D721Med (cell line): ENCODE measurements at regions not wholly inside any gene's neighbourhood (a gene's known extent, or its start where the extent isn't known, plus 50 kb on each side); places are given as distances from the start of the nearest gene placed in this dataset.

Source experiments
- DNase-seq: peaks from one replicate; pipeline ENCODE4 v3.0.0; 2011; ENCODE audit warnings: low spot score; ENCODE audit not compliant: insufficient read length
- FAIRE-seq: peaks from 2 replicates; lab custom pipeline; 2011; peaks lifted over from hg19 to GRCh38; lab: Jason Lieb, UNC
- TF ChIP-seq, protein P1 (sequence below): IDR thresholded peaks from 2 replicates; pipeline ENCODE4 v1.5.1; 2012; ENCODE audit warnings: mild to moderate bottlenecking, control low read depth; ENCODE audit not compliant: insufficient read depth; ENCODE audit errors: missing control alignments

DNA sequence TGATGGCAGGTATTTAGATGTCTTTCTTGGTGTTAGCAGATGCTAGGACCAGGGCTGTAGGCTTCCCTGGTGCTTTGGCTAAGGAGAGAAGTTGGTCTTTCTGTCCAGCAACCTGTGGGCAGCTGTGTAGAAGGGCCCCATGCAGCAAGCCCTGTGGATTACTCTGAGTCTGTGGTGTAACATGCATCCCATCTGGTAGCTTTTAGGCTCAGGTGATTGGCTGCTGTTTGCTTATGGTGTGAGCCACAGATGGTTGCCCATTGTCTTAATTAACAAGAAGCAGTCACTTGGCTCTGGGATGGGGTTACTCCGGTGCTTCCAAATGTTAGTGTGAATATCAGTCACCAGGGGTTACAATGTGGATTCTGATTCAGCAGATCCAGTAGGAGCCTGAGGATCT is 368.6 kb upstream of the C2CD4B start:
- FAIRE-seq, result peak; percentile 94

GRCh38 chr15:62534996-62535395 is 369.9 kb upstream of the C2CD4B start:
- FAIRE-seq (no peak), DNase-seq (no peak)
- TF ChIP-seq, protein P1, sequence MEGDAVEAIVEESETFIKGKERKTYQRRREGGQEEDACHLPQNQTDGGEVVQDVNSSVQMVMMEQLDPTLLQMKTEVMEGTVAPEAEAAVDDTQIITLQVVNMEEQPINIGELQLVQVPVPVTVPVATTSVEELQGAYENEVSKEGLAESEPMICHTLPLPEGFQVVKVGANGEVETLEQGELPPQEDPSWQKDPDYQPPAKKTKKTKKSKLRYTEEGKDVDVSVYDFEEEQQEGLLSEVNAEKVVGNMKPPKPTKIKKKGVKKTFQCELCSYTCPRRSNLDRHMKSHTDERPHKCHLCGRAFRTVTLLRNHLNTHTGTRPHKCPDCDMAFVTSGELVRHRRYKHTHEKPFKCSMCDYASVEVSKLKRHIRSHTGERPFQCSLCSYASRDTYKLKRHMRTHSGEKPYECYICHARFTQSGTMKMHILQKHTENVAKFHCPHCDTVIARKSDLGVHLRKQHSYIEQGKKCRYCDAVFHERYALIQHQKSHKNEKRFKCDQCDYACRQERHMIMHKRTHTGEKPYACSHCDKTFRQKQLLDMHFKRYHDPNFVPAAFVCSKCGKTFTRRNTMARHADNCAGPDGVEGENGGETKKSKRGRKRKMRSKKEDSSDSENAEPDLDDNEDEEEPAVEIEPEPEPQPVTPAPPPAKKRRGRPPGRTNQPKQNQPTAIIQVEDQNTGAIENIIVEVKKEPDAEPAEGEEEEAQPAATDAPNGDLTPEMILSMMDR, result no peak

More for the DNA sequence above, 368.6 kb upstream of the C2CD4B start:
- TF ChIP-seq, protein P1, result no peak
- DNase-seq, result no peak

- DNase-seq (no peak), FAIRE-seq (no peak)
- TF ChIP-seq, protein P1, result no peak
Measured at GRCh38 chr15:62539236-62539635, 374.2 kb upstream of the C2CD4B start.

- FAIRE-seq, result no peak
- TF ChIP-seq, protein P1, result no peak
- no peak for DNase-seq
Measured at GRCh38 chr15:62541250-62541649, 376.2 kb upstream of the C2CD4B start.

DNA sequence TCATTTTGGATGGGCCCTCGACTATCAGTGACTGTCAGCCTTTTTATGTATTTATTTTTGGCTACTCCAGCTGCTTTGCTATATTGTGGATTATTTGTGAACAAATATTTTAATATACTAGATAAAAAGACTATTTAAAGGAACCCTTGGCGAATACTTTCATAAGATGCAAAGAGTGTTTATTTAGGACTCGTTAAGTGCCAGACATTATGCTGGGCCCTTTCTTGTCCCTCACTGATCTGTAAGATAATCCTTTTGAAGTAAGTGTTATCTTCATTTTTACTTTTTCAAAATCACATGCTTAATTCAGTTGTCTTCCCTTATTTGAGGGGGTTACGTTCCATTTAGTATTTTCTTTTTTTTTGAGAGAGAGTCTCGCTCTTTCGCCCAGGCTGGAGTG is 376.8 kb upstream of the C2CD4B start:
- FAIRE-seq (no peak), DNase-seq (no peak)
- TF ChIP-seq, protein P1, result no peak

GRCh38 chr15:62544446-62544845 is 379.4 kb upstream of the C2CD4B start:
- TF ChIP-seq, protein P1, result no peak
- FAIRE-seq (no peak), DNase-seq (no peak)

DNA sequence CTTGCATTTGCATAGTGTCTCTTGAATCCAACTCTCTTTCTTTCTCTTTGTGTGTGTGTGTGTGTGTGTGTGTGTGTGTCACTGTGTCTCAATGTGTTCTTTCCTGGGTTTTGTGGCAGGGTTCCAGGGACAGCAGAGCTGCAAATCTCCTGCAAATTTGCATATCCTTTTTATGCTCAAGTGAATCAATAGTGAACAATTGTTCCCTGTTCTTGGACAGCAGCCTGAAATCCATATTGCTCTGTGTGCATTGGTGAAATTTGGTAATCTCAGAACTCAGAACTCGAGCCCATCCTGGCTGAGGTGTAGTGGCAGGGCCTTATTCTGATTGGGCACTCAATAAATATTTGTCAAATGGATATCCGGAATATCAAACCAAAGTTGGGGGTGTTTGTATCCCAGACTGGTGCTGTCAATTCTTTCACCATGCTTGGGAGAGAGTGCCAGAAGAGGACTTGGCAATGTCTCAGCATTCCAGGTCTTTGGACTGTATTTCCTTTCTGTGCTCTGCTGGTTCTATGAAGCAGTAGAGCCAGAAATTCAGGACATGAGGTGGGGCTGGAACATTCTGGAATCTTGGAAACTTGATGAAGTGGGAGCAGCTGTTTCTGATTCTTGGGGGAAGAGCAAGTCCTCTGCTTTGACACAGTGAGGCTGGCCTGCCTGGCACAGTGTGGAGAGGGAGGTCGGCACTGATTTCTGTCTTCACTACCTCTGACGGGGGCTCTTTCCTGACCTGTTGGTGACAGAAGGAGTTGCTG is 380.6 kb upstream of the C2CD4B start:
- DNase-seq (no peak), FAIRE-seq (no peak)
- TF ChIP-seq, protein P1, result no peak
